Cardiac fibroblast (primary cell): ENCODE measurements at regions not wholly inside any gene's neighbourhood (a gene's known extent, or its start where the extent isn't known, plus 50 kb on each side); places are given as distances from the start of the nearest gene placed in this dataset.

Source experiments
- DNase-seq, 2 donors: peaks; one replicate each; pipeline versions ENCODE4 v3.0.0 to v3.0.0-alpha.2; 2010; ENCODE audit warnings: low read depth in 2 of 2
- H3K4me3 ChIP-seq, 2 donors: replicated peaks in 1 of 2; 1 replicate in 1 of 2; 2 replicates in 1 of 2; pipeline ENCODE4 v1.5.1; 2011; ENCODE audit warnings: low read depth in 2 of 2, low read length in 2 of 2, mild to moderate bottlenecking in 2 of 2, moderate library complexity in 1 of 2
- TF ChIP-seq, protein P1 (sequence below): IDR thresholded peaks from one replicate; pipeline ENCODE4 v1.5.1; 2011; ENCODE audit warnings: low read depth, mild to moderate bottlenecking, low read length, inconsistent platforms

DNA sequence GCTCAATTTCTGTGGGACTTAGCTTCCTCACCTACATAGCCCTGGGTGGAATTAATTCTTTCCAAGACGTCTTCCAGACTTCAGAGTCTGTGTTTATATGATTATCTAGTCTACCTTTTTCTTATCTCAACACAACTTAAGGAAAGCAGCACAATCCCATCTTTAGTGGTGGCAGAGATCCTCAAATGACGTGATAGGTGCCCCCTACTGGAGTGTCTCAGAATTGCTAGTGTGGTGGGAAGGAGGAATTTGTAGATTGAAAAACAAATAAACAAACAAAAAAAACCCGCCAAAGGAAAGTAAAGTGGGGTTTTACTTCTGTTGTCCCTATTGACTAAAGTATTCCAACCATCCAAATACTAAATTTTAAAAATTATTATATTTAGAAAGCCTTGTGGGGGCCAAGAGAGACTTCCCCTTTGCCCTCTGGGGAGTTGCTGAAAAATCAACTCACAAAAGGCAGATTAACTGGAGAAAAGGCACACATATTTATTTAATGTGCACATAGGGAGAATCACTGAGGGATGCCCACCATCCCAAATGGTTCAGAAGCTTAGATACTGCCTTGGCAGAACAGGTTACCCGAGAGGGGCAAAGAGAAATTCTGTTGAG lies 283.3 kb downstream of the TMEM167A start:
- peak; percentile 47 to 62 for DNase-seq
- H3K4me3 ChIP-seq = no peak overlapping the region
- TF ChIP-seq, protein P1, sequence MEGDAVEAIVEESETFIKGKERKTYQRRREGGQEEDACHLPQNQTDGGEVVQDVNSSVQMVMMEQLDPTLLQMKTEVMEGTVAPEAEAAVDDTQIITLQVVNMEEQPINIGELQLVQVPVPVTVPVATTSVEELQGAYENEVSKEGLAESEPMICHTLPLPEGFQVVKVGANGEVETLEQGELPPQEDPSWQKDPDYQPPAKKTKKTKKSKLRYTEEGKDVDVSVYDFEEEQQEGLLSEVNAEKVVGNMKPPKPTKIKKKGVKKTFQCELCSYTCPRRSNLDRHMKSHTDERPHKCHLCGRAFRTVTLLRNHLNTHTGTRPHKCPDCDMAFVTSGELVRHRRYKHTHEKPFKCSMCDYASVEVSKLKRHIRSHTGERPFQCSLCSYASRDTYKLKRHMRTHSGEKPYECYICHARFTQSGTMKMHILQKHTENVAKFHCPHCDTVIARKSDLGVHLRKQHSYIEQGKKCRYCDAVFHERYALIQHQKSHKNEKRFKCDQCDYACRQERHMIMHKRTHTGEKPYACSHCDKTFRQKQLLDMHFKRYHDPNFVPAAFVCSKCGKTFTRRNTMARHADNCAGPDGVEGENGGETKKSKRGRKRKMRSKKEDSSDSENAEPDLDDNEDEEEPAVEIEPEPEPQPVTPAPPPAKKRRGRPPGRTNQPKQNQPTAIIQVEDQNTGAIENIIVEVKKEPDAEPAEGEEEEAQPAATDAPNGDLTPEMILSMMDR = peak; percentile 73

DNA sequence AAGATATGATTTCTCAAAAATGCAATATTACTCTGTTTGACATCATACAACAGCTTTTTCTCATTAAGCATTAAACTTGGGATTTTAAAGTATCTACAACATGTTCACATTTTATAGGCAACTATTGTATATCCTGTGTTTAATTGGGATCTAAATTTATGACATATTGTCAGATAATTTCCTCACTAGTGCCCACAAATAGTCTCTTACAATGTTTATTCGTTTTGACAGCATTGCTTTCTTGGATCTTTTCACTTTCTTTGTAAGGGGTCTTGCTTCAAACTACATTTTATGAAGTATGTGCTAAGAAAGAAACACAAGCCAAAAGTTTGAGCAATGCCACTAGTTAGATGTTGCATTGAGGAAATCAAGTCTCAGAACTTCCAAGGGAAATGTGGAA lies 285.1 kb downstream of the TMEM167A start:
- no peak overlapping the region for H3K4me3 ChIP-seq
- TF ChIP-seq, protein P1 = no peak
- no peak for DNase-seq

DNA sequence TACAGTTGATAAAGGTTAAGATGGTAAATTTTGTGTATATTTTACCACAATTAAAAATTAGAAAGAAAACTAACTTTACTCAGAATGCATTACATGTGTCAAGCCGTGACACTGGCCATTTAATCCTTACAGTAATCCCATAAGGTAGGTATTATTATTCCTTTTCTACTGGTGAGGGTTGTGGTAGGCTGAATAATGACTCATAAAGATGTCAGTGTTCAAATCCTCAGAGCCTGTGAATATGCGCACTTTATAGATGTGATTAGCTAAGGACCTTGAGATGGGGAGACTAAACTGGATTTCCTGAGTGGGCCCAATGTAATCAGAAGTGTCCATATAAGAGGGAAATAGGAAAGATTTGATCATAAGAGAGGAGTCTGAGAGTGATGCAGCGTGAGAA lies 288.1 kb downstream of the TMEM167A start:
- DNase-seq = no peak
- TF ChIP-seq, protein P1 = no peak
- no peak overlapping the region for H3K4me3 ChIP-seq

DNA sequence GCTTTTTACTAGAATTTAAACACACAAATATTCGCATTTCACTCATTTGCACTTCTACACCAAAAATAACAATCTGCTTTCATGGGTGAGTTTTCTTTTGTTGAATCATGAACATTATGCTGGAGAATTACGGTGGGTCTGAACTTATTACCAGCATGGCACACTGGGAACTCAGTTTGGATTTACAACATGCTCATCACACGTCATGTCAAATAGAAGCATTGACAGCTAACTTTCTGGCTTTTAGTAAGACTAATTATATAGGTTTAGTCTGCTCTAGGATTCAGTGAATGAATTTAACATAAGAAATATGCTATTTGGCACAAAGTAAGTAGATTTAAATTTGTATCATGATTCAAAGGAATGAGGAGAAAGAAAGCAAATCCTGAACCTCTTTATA lies 290.4 kb downstream of the TMEM167A start:
- DNase-seq = no peak
- TF ChIP-seq, protein P1 = no peak
- no peak overlapping the region for H3K4me3 ChIP-seq

DNA sequence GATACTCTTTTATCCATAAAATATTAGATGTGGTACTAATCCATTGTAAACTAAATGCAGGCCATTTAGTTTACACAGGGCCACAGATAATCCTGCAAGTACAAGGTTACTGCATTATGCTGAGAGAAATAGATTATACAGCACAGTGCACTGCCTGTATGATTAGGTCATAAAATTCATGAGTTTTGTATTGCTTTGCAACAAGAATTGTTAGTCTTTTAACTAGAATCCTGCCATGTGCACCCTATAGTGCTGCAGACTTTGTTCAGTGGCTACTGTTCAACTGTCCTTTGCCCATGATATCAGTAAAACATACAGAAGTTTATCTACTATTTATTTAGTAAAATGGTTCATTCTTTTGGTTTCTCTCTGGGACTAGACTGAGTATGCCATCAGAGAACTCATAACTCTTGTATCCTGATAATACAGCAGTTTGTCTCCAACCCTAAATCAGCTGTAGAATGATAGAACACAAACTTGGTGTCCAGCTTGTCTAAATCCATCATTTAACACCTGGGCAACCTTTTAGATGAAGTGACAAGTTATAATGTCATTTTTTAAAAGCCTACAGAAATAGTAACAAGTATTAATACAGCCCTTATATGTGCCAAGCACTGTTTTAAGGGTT lies 291.2 kb downstream of the TMEM167A start:
- DNase-seq = no peak

DNA sequence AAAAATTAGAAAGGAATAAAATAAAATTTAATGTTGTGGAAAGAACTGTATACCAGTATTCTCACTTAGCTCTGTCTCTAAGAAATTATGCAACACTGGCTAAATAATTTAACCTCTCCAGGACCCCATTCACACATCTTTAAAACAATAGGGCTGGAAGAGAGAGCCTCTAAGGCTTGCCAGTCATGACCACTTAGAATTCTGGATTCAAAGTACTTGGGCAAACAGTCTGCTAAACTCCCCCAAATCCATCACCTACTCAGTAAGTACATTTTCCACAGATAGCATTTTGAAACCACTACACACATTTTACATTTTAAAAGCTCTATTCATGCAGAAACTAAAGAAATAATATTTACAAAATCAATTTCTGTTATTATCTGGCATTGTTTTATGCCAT lies 291.7 kb downstream of the TMEM167A start:
- H3K4me3 ChIP-seq = no peak overlapping the region
- no peak for DNase-seq
- TF ChIP-seq, protein P1 = no peak

More for the DNA sequence above, 291.2 kb downstream of the TMEM167A start:
- no peak overlapping the region for H3K4me3 ChIP-seq
- TF ChIP-seq, protein P1 = no peak

DNA sequence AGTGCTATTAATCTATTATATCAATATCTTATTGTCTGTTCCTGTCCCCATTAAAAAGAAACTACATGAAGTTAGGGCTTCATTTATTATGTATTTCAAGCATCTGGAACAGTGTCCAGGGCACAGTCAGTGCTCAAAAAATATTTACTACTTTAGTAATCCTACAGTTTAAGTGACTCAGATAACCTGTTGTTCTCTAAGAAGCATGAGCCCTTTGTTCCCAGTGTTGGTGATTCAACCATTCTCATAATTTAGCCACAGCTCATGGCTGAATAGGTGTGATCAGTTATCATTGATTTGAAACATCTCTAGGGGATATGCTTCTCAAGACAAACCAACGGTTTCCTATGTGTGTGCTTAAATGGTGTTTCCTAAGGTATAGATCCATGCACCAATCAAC lies 292.7 kb downstream of the TMEM167A start:
- no peak overlapping the region for H3K4me3 ChIP-seq
- TF ChIP-seq, protein P1 = no peak
- DNase-seq = peak in 1 of 2 donors; percentile 31
